Activated T-helper 1 cell treated with Interleukin-2 at 50 U/mL for 16 hours (primary cell): ENCODE measurements at regions not wholly inside any gene's neighbourhood (a gene's known extent, or its start where the extent isn't known, plus 50 kb on each side); places are given as distances from the start of the nearest gene placed in this dataset.
"Not testable (repeated sequence)": the region's sequence is repeated elsewhere in the genome, so short reads cannot be mapped to it uniquely, and the experiment has no call there.

ENCODE experiments used
- DNase-seq: peaks from one replicate; pipeline ENCODE4 v3.0.0-alpha.2; 2020; ENCODE audit warnings: low read depth

- not testable (repeated sequence) for DNase-seq
Measured at GRCh38 chr5:39753747-39754146, 329.0 kb upstream of the DAB2 start.

GRCh38 chr5:39750661-39751060 lies 325.9 kb upstream of the DAB2 start:
- no peak for DNase-seq

- no peak for DNase-seq
Measured at GRCh38 chr5:39742916-39743315, 318.1 kb upstream of the DAB2 start.

- no peak for DNase-seq
Measured at GRCh38 chr5:39740404-39740803, 315.6 kb upstream of the DAB2 start.

GRCh38 chr5:39732166-39732565 lies 307.4 kb upstream of the DAB2 start:
- DNase-seq: no peak

GRCh38 chr5:39730699-39731098 lies 305.9 kb upstream of the DAB2 start:
- no peak for DNase-seq

GRCh38 chr5:39730006-39730405 lies 305.2 kb upstream of the DAB2 start:
- DNase-seq: no peak

GRCh38 chr5:39726467-39726866 lies 301.7 kb upstream of the DAB2 start:
- no peak for DNase-seq

GRCh38 chr5:39721394-39721793 lies 296.6 kb upstream of the DAB2 start:
- DNase-seq: no peak

- DNase-seq: no peak
Measured at GRCh38 chr5:39720136-39720535, 295.4 kb upstream of the DAB2 start.

- DNase-seq: no peak
Measured at GRCh38 chr5:39717176-39717897, 292.6 kb upstream of the DAB2 start.

- no peak for DNase-seq
Measured at GRCh38 chr5:39716532-39717028, 291.8 kb upstream of the DAB2 start.

GRCh38 chr5:39714036-39714698 lies 289.4 kb upstream of the DAB2 start:
- DNase-seq: no peak

- DNase-seq: no peak
Measured at GRCh38 chr5:39713250-39713916, 288.6 kb upstream of the DAB2 start.

- DNase-seq: no peak
Measured at GRCh38 chr5:39712316-39713249, 287.8 kb upstream of the DAB2 start.

- no peak for DNase-seq
Measured at GRCh38 chr5:39711821-39712220, 287.0 kb upstream of the DAB2 start.

GRCh38 chr5:39709032-39709431 lies 284.3 kb upstream of the DAB2 start:
- no peak for DNase-seq

GRCh38 chr5:39702928-39703327 lies 278.1 kb upstream of the DAB2 start:
- no peak for DNase-seq

- no peak for DNase-seq
Measured at GRCh38 chr5:39700523-39700922, 275.7 kb upstream of the DAB2 start.

GRCh38 chr5:39698838-39699560 lies 274.2 kb upstream of the DAB2 start:
- DNase-seq: no peak

- DNase-seq: no peak
Measured at GRCh38 chr5:39697881-39698280, 273.1 kb upstream of the DAB2 start.
